ENCODE measurements at regions not wholly inside any gene's neighbourhood (a gene's known extent, or its start where the extent isn't known, plus 50 kb on each side); places are given as distances from the start of the nearest gene placed in this dataset.

DNA sequence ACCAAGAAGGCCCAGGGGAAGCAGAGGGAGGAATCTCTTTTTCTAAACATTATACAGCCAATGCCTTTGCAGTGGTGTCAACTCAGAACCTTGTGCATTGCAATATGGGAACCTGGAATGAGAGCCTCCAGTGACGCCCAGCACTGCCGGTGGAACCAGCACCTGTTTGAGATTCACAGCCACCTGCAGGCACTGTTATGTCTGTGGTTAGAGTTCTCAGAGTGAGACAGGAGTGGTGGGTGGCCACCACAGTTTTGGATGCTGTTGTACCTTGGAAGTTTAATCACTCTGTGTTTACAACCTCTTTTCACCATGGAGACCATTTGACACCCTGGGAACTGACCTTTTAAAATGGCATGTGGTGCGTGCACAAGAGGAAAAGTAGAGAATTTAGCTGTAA is 185.3 kb upstream of the KCNG1 start:
- TF ChIP-seq EZH2 (IDR thresholded peaks at IDR 0.05; ENCODE audit: low read length) = no peak
- TF ChIP-seq, protein P1, sequence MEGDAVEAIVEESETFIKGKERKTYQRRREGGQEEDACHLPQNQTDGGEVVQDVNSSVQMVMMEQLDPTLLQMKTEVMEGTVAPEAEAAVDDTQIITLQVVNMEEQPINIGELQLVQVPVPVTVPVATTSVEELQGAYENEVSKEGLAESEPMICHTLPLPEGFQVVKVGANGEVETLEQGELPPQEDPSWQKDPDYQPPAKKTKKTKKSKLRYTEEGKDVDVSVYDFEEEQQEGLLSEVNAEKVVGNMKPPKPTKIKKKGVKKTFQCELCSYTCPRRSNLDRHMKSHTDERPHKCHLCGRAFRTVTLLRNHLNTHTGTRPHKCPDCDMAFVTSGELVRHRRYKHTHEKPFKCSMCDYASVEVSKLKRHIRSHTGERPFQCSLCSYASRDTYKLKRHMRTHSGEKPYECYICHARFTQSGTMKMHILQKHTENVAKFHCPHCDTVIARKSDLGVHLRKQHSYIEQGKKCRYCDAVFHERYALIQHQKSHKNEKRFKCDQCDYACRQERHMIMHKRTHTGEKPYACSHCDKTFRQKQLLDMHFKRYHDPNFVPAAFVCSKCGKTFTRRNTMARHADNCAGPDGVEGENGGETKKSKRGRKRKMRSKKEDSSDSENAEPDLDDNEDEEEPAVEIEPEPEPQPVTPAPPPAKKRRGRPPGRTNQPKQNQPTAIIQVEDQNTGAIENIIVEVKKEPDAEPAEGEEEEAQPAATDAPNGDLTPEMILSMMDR (optimal IDR thresholded peaks at IDR 0.05 in 1 of 3, IDR thresholded peaks at IDR 0.05 in 1 of 3, conservative IDR thresholded peaks at IDR 0.05 in 1 of 3; ENCODE audit: extremely low read depth in 1 of 3, insufficient read depth in 2 of 3, low read length in 3 of 3) = no peak
